ENCODE measurements at regions not wholly inside any gene's neighbourhood (a gene's known extent, or its start where the extent isn't known, plus 50 kb on each side); places are given as distances from the start of the nearest gene placed in this dataset.

GRCh38 chrX:129125122-129125914 is 398.0 kb downstream of the SMARCA1 start:
- TF ChIP-seq CTCF (optimal IDR thresholded peaks at IDR 0.05 in 1 of 3, IDR thresholded peaks at IDR 0.05 in 1 of 3, conservative IDR thresholded peaks at IDR 0.05 in 1 of 3; ENCODE audit: extremely low read depth in 1 of 3, insufficient read depth in 2 of 3, low read length in 3 of 3) (no peak), EZH2 (IDR thresholded peaks at IDR 0.05; ENCODE audit: low read length) (no peak)

Data from keratinocyte (primary cell).